Hepatocyte (in vitro differentiated cells): ENCODE measurements at regions not wholly inside any gene's neighbourhood (a gene's known extent, or its start where the extent isn't known, plus 50 kb on each side); places are given as distances from the start of the nearest gene placed in this dataset.

Source experiments
- CTCF ChIP-seq: fragments of 200-600 bp; sonication (generic); IDR thresholded peaks from 2 replicates; pipeline ENCODE4 v1.5.1; 2016; ENCODE audit warnings: antibody characterized with exemption, mild to moderate bottlenecking; ENCODE audit not compliant: poor library complexity
- EZH2 ChIP-seq: fragments of 200-600 bp; sonication (generic); IDR thresholded peaks from 2 replicates; pipeline ENCODE4 v1.6.1; 2016; ENCODE audit warnings: antibody characterized with exemption, mild to moderate bottlenecking, borderline replicate concordance
- EZH2phosphoT487 ChIP-seq: fragments of 200-600 bp; sonication (generic); IDR thresholded peaks from one replicate; pipeline ENCODE4 v1.6.1; 2018; ENCODE audit warnings: antibody characterized with exemption, mild to moderate bottlenecking, low read depth, moderate library complexity; ENCODE audit not compliant: unreplicated experiment, severe bottlenecking

GRCh38 chr7:68925241-68925640 is 673.0 kb upstream of the AUTS2 start:
- TF ChIP-seq CTCF, result no peak
- TF ChIP-seq EZH2, result no peak
- no peak for TF ChIP-seq EZH2phosphoT487
